KBM-7 (cell line): ENCODE measurements at regions not wholly inside any gene's neighbourhood (a gene's known extent, or its start where the extent isn't known, plus 50 kb on each side); places are given as distances from the start of the nearest gene placed in this dataset.
"Not testable (repeated sequence)": the region's sequence is repeated elsewhere in the genome, so short reads cannot be mapped to it uniquely, and the experiment has no call there.

Source experiments
- DNase-seq: peaks from one replicate; pipeline ENCODE4 v3.0.0-alpha.2; 2015
- in situ Hi-C: fragments of 300-500 bp; cut with MboI; formaldehyde crosslinking; loops from 2 replicates; pipeline ENCODE4 v1.14.3; 2020; ENCODE audit warnings: low sequenced_read_pairs, low pct_unique_long_range_greater_than_20kb, mixed read lengths

- DNase-seq: no peak
- in situ Hi-C loops: no loop called here
Measured at GRCh38 chr11:22089609-22090008, 103.3 kb upstream of the ANO5 start.

DNA sequence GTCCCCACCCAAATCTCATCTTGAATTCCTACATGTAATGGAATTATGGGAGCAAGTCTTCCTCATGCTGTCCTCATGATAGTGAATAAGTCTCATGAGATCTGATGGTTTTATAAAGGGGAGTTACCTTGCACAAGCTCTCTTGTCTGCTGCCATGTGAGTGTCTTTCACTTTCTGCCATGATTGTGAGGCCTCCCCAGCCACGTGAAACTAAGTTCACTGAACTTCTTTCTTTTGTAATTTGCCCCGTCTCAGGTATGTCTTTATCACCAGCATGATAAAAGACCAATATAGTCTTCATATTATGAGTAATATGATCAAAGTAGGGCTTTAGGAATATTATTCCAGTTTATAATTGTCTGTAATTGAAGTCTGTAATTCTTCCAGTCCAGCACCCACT lies 86.3 kb upstream of the ANO5 start:
- in situ Hi-C loops: no loop called here
- DNase-seq: no peak

DNA sequence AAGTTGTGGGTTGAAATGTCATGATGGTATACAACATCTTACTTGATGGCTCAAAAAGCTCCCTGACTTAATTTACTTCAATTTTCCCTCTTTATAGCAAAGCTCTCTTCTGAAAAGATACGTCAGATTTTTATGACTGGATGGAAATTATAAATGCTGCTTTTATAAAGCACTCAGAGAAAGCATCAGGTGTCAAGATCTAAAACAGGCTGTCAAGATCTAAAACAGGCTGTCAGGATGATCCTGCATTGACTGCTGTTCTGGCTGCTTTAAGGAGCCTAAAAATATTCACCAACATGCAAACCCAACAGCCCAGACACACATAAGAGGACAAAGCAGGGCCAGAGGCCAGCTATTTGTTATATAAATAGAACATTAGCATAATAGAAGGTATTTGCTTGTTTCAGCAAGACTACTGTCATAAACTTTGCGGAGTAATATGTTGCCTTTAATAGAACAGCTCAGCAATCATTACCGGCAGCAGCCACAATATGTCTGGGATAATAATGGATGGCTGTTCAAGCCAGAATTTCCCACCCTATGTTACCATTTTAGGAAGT lies 77.3 kb upstream of the ANO5 start:
- DNase-seq: no peak
- in situ Hi-C loops: no loop called here

GRCh38 chr11:22127981-22128380 lies 64.9 kb upstream of the ANO5 start:
- DNase-seq, in situ Hi-C loops: not testable (repeated sequence)

GRCh38 chr11:22130462-22131053 lies 62.3 kb upstream of the ANO5 start:
- peak; percentile 16 for DNase-seq
- in situ Hi-C loops: no loop called here

- in situ Hi-C loops: no loop called here
- no peak for DNase-seq
Measured at GRCh38 chr11:22133776-22134175, 59.1 kb upstream of the ANO5 start.

- DNase-seq: no peak
- in situ Hi-C loops: no loop called here
Measured at GRCh38 chr11:22138264-22138663, 54.6 kb upstream of the ANO5 start.
